HEK293T (cell line): ENCODE measurements at regions not wholly inside any gene's neighbourhood (a gene's known extent, or its start where the extent isn't known, plus 50 kb on each side); places are given as distances from the start of the nearest gene placed in this dataset.

ENCODE experiments used
- ARNT ChIP-seq: fragments of 450-650 bp; IDR thresholded peaks from 2 replicates; pipeline ENCODE4 v1.6.1; 2017; ENCODE audit warnings: mild to moderate bottlenecking
- BHLHE40 ChIP-seq: fragments of 450-650 bp; IDR thresholded peaks from 2 replicates; pipeline ENCODE4 v1.6.1; 2016; ENCODE audit warnings: mild to moderate bottlenecking, moderate library complexity, borderline replicate concordance
- CTBP1 ChIP-seq: fragments of 450-650 bp; IDR thresholded peaks from 2 replicates; pipeline ENCODE4 v1.6.1; 2016; ENCODE audit warnings: borderline replicate concordance
- ELF4 ChIP-seq: fragments of 450-650 bp; IDR thresholded peaks from 2 replicates; pipeline ENCODE4 v1.6.1; 2017; ENCODE audit warnings: antibody characterized with exemption
- FOXA1 ChIP-seq: fragments of 450-650 bp; IDR thresholded peaks from 2 replicates; pipeline ENCODE4 v1.6.1; 2016; ENCODE audit warnings: mild to moderate bottlenecking
- FOXK2 ChIP-seq: fragments of 450-650 bp; IDR thresholded peaks from 2 replicates; pipeline ENCODE4 v1.6.1; 2016; ENCODE audit warnings: mild to moderate bottlenecking
- FOXM1 ChIP-seq: fragments of 450-650 bp; IDR thresholded peaks from 2 replicates; pipeline ENCODE4 v1.6.1; 2017; ENCODE audit warnings: mild to moderate bottlenecking, borderline replicate concordance
- HDGF ChIP-seq: fragments of 450-650 bp; IDR thresholded peaks from 2 replicates; pipeline ENCODE4 v1.6.1; 2017; ENCODE audit warnings: antibody characterized with exemption, borderline replicate concordance
- L3MBTL2 ChIP-seq: fragments of 450-650 bp; conservative IDR thresholded peaks from 2 replicates; pipeline ENCODE4 v1.6.1; 2016; ENCODE audit warnings: mild to moderate bottlenecking
- NFRKB ChIP-seq: fragments of 450-650 bp; IDR thresholded peaks from 2 replicates; pipeline ENCODE4 v1.6.1; 2016; ENCODE audit warnings: mild to moderate bottlenecking, moderate library complexity
- SP1 ChIP-seq: fragments of 450-650 bp; IDR thresholded peaks from 2 replicates; pipeline ENCODE4 v1.6.1; 2017
- SUZ12 ChIP-seq: fragments of 450-650 bp; IDR thresholded peaks from 2 replicates; pipeline ENCODE4 v1.6.1; 2016; ENCODE audit warnings: mild to moderate bottlenecking
- TARDBP ChIP-seq: fragments of 450-650 bp; IDR thresholded peaks from 2 replicates; pipeline ENCODE4 v1.6.1; 2016
- ZNF384 ChIP-seq: fragments of 450-650 bp; IDR thresholded peaks from 2 replicates; pipeline ENCODE4 v1.6.1; 2016

DNA sequence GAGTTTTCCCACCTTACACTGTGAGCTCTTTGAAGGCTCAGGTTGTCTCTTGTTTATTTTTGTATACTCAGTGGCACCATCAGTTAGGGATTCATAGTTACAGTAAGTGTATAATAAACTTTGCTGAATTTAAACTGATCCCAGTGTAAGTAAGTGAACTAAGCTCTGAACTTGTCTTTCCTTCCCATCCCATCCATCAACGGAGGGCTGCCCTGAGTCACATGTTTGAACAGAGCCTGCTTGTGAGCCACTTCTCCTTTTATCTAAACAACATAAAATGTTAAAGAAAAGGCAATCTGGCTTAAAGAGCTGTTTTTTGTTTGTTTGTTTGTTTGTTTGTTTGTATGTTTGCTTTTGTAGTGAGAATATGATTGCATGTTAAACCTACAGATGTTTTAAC, 185.7 kb upstream of the MARCKS start:
- no peak for TF ChIP-seq FOXM1
- TF ChIP-seq CTBP1: no peak
- no peak for TF ChIP-seq ARNT
- TF ChIP-seq ELF4: no peak
- no peak for TF ChIP-seq L3MBTL2
- no peak for TF ChIP-seq FOXA1
- TF ChIP-seq NFRKB: no peak
- no peak for TF ChIP-seq BHLHE40
- no peak for TF ChIP-seq SP1
- TF ChIP-seq SUZ12: no peak
- TF ChIP-seq TARDBP: no peak
- no peak for TF ChIP-seq HDGF
- TF ChIP-seq ZNF384: no peak
- TF ChIP-seq FOXK2: no peak
